Coronary artery (tissue), 2 donors: ENCODE measurements at regions not wholly inside any gene's neighbourhood (a gene's known extent, or its start where the extent isn't known, plus 50 kb on each side); places are given as distances from the start of the nearest gene placed in this dataset.

Experiments used
- DNase-seq: peaks from one replicate; pipeline ENCODE4 v3.0.0-alpha.2; 2017; ENCODE audit warnings: low spot score
- H3K27ac ChIP-seq, 2 donors: fragments of 200-600 bp; sonication (generic); one replicate each; pipeline ENCODE4 v1.5.1; 2016 to 2019
- H3K4me3 ChIP-seq: fragments of 200-600 bp; sonication (generic); 2 replicates; pipeline ENCODE4 v1.5.1; 2016; ENCODE audit warnings: mild to moderate bottlenecking, moderate library complexity
- CTCF ChIP-seq: fragments of 200-600 bp; sonication (generic); IDR thresholded peaks from one replicate; pipeline ENCODE4 v1.5.1; 2019; ENCODE audit warnings: antibody characterized with exemption

GRCh38 chr6:169972101-169972651 is 220.8 kb downstream of the ERMARD start:
- no peak for TF ChIP-seq CTCF
- no peak overlapping the region for H3K27ac ChIP-seq
- no peak for DNase-seq
- no peak overlapping the region for H3K4me3 ChIP-seq

DNA sequence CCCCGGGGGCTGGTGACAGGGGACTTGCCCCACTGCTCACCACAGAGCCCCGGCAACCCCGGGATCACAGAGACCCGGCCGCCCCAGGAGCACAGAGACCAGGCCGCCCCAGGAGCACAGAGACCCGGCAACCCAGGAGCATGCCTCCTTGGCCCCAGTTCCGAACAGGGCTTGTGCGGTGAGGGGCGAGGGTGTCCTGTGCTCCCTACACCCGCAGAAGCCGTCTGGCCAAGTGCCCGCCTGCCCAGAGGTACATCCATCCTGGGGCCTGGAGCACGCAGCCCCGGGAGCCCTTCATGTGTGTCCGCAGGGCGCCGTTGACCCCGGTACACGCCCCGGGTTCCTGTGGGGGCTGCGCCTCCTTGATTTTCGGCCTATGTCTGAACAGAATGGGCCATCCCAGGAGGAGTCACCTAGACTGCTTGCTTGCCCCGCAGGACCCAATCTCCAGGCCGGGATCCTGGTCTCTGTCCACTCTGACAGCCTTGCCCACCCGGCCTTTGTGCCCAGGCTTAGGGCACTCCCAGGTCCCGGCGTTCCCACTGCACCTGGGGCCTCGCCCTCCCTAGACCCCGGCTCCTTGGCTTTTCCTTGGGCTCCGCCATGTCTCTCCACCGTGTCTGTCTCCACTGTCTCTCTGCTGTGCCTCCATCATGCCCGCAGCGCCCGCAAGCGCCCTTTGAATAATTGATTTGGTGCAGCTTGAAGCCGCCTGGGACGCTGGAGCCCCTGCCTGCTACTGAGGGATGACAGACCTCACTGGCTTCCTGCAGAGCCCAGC is 219.8 kb downstream of the ERMARD start:
- peak; percentile 72 for DNase-seq
- no peak overlapping the region for H3K27ac ChIP-seq
- no peak for TF ChIP-seq CTCF
- no peak overlapping the region for H3K4me3 ChIP-seq

DNA sequence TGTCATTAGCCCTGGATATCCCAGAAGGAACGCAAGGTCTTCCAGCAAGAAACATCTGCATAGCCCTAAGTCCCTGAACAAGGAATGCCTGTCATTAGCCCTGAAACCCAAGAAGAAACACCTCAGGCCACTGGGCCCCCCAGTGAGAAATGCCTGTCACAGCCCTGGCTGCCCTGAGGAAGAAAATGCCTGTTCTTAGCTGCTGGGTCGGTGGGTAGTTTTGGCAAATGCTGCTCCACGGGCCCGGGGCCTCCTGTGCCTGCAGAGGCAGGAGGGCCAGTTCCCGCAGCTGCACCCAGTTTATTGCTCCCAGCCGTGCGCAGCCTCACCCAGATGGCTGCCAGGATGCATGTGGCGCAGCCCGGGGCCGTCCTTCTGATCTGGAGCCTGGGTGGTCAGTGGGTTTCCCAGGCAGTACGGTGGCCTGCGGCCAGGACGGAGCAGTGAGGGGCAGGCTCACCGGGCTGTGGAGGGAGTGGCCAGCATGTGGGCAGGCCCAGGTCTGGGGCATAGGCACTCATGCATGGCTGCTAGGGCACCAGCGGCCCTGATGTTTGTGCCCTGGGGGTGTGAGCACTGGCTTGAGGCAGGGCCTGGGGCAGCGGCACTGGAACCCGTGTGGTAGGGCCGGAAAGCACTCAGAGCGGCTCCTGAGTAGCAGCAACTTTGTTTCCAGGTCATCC is 219.0 kb downstream of the ERMARD start:
- no peak for DNase-seq
- Histone ChIP-seq H3K4me3 (no peak overlapping the region), H3K27ac (no peak overlapping the region)
- TF ChIP-seq CTCF = no peak

DNA sequence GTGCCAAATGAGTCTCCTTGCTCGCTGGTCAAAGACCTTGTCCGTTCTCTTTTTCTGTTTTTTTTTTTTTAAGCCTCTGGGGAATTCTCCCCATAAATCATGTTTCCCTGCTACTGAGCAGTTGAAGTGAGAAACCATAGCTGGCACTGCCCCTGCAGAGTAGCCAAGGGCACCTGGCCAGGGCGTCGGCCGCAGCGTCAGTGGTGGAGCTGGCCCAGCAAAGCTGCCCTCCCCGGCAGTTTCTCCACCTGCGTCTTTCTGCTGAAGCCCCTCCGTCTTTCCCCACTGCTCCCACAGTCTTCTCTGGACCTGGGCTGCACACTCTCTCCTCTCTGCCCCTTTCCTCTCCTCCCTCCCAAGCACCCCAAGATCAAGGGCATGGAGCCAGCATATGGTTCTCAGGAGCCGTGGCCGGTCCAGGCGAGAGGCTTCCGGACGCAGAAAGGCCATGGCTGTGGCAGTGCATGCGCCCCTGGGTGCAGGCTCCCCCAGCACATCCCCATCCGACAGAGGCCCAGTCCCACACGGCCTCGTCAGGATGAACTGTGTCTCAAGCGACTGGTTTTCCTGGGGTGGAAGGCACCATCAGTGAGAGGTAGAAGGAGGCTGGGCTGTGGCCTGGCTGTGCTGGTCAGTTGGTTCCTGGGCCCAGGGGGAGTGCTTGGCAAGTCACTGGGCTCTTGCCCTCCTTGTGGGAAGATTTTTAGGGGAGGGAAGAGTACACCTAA is 218.1 kb downstream of the ERMARD start:
- DNase-seq = no peak
- no peak overlapping the region for H3K27ac ChIP-seq
- H3K4me3 ChIP-seq = no peak overlapping the region
- TF ChIP-seq CTCF = no peak

DNA sequence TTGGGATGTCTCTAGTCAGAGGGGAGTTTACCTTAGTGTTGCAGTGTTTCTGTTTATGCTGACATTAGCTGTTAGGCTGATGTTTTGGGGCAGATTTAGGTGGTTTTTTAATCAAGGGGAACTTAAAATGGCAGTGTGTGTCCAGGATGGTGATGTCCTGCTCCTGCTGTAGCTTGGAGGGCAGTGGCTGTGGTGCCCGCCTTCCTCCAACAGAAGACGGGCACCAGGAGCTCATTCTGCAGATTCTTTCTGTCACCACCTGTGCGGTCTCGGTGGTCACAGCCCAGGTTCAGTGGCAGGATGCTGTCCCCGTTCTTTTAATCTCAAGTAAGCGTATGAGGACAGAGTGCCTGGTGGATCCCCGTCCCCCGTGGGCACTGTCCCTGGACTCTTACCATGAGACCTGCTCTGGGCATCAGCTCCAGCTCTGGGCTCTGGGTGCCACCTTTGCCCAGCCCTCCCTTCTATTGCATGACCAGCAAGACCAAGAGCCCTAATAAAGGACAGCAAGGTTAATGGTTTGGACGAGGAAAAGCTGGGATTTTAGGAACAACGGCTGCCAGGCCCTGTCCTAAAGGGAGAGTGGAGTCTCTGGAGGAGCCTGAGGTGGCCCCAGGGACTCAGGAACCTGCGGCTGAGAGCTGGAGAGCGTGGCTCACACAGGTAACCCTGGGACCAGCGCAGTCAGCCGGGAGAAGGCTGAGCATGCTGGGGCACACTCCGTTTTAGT is 217.3 kb downstream of the ERMARD start:
- Histone ChIP-seq H3K27ac (no peak overlapping the region), H3K4me3 (no peak overlapping the region)
- TF ChIP-seq CTCF = no peak
- no peak for DNase-seq

- no peak for DNase-seq
- TF ChIP-seq CTCF = no peak
- Histone ChIP-seq H3K27ac (no peak overlapping the region), H3K4me3 (no peak overlapping the region)
Measured at GRCh38 chr6:169967687-169968086, 216.3 kb downstream of the ERMARD start.
